Cardiac muscle cell (in vitro differentiated cells and primary cell): ENCODE measurements at regions not wholly inside any gene's neighbourhood (a gene's known extent, or its start where the extent isn't known, plus 50 kb on each side); places are given as distances from the start of the nearest gene placed in this dataset.
"Not testable (repeated sequence)": the region's sequence is repeated elsewhere in the genome, so short reads cannot be mapped to it uniquely, and the experiment has no call there.

Experiments used
- DNase-seq, 2 donors: peaks; one replicate each; pipeline versions ENCODE4 v3.0.0 to v3.0.0-alpha.2; 2010 to 2017; ENCODE audit warnings: low read depth in 1 of 2, low spot score in 1 of 2
- H3K27ac ChIP-seq: fragments of 200-600 bp; sonication (generic); 2 replicates; pipeline ENCODE4 v1.5.1; 2016
- H3K27me3 ChIP-seq: fragments of 200-600 bp; sonication (generic); 2 replicates; pipeline ENCODE4 v1.6.0; 2016; ENCODE audit warnings: control low read depth
- H3K36me3 ChIP-seq: fragments of 200-600 bp; sonication (generic); 2 replicates; pipeline ENCODE4 v1.5.1; 2016; ENCODE audit warnings: control low read depth
- H3K4me1 ChIP-seq: fragments of 200-600 bp; sonication (generic); 2 replicates; pipeline ENCODE4 v1.8.1; 2017; ENCODE audit warnings: low read depth, mild to moderate bottlenecking, mixed run types
- H3K4me3 ChIP-seq: fragments of 200-600 bp; sonication (generic); 2 replicates; pipeline ENCODE4 v1.5.1; 2016; ENCODE audit warnings: mild to moderate bottlenecking
- H3K9me3 ChIP-seq: fragments of 200-600 bp; sonication (generic); 2 replicates; pipeline ENCODE4 v1.5.1; 2017; ENCODE audit warnings: low read depth, mild to moderate bottlenecking, control low read depth
- CTCF ChIP-seq: IDR thresholded peaks from 2 replicates; pipeline ENCODE4 v1.5.1; 2012; ENCODE audit warnings: low read depth, mild to moderate bottlenecking, low read length

DNA sequence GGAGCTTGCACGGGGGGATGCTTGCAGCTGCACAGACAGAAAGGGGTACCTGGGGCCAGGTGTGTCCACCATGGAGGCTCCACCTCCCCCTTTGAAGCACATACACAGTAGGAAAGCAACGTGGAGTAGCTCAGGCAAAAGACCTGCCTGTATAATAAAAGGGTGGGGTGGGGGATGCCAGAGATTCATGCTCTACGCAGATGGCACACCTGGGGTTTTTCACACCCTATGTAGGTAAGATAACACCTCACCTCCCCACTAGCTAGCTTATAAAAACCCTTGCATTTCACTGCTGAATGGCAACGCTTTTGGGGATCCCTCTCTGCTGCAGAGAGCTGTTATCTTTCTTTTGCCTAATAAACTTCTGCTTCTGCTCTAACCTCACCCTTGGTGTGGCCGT lies 317.3 kb downstream of the KLF13 start:
- not testable (repeated sequence) for H3K9me3 ChIP-seq, H3K4me3 ChIP-seq, DNase-seq, H3K27me3 ChIP-seq, H3K36me3 ChIP-seq, H3K4me1 ChIP-seq, H3K27ac ChIP-seq

DNA sequence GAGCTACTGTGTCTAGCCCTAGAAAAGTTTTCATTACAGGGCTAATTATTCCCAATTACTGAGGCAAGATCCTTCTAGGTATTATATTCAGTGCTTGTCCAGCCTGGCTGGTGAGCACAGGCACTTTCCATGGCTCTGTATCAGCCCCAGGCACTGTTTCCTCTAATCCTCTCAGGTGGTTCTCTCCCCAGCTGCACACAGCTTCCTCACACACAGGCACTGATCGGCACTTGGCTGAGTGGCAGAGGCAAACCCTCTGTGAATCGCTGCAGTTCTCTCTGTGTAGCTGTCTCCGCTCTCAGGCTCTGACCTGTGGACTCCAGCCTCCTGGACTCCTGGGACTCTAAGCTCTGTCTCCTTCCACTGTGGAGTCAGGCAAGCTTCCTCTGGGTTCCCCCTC lies 318.1 kb downstream of the KLF13 start:
- H3K36me3 ChIP-seq, H3K27ac ChIP-seq, H3K4me3 ChIP-seq, H3K27me3 ChIP-seq, H3K9me3 ChIP-seq, DNase-seq, H3K4me1 ChIP-seq: not testable (repeated sequence)

DNA sequence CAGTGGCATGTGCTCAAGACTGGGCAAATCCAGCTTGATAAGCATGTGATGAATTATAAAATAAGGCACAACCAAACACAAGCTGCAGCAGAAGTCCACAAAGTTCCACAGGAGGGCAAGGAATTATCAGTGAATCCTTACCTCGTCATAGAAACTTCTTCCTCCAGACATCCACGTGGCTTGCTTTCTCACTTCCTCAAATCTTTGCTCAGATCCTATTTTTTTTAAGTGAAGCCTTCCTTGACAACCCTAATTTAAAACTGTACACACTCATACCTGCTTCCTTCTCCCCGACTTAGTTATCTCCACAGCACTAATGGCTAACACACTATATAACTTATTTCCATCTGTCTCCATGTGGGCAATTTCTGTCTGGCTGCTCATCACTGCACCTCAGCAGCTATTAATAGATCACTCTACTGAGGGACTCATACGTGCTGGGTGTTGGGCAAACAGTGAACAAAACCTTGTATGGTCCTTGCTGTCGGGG lies 320.7 kb downstream of the KLF13 start:
- H3K9me3 ChIP-seq, H3K4me1 ChIP-seq, H3K36me3 ChIP-seq, H3K27ac ChIP-seq, DNase-seq, H3K27me3 ChIP-seq, H3K4me3 ChIP-seq: not testable (repeated sequence)

- not testable (repeated sequence) for H3K4me3 ChIP-seq, H3K27ac ChIP-seq, H3K9me3 ChIP-seq, DNase-seq, H3K4me1 ChIP-seq, H3K36me3 ChIP-seq, H3K27me3 ChIP-seq
Observed at GRCh38 chr15:31649634-31650033, 323.0 kb downstream of the KLF13 start.

DNA sequence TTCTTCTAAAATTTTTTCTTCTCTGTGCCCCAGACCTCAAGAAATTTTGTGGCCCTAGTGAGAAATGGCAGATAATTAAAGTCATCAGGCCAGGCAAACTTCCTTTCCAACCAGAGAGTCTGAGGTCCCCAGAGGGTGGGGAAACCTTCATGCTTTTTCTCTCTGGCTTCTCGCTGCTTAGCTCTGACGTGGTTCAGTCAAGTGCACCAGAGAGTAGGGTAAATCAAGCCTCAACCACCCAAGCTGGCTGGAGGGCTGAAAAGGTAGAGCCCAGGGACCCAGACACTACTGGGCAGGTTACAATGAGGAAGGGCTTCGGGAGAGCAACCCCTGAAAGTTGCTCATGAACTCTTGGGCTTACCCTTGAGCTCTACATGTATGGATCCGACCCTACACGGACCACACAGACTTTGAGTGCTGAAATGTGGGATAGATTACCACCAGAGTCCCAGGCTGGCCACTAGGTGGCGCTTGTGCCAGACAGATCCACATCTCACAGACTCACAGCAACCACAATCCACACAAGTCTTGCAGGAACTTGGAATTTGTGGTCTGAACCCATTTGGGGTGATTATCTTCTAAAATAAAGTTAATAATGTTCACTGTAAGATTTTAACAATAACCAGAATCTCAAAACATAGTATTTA lies 323.5 kb downstream of the KLF13 start:
- H3K36me3 ChIP-seq, H3K27ac ChIP-seq, H3K9me3 ChIP-seq, H3K4me1 ChIP-seq, DNase-seq, H3K27me3 ChIP-seq, H3K4me3 ChIP-seq: not testable (repeated sequence)
- TF ChIP-seq CTCF: peak; percentile 15

GRCh38 chr15:31656915-31657314 lies 330.3 kb downstream of the KLF13 start:
- not testable (repeated sequence) for H3K27me3 ChIP-seq, H3K4me3 ChIP-seq, H3K9me3 ChIP-seq, H3K27ac ChIP-seq, H3K36me3 ChIP-seq, DNase-seq, H3K4me1 ChIP-seq

DNA sequence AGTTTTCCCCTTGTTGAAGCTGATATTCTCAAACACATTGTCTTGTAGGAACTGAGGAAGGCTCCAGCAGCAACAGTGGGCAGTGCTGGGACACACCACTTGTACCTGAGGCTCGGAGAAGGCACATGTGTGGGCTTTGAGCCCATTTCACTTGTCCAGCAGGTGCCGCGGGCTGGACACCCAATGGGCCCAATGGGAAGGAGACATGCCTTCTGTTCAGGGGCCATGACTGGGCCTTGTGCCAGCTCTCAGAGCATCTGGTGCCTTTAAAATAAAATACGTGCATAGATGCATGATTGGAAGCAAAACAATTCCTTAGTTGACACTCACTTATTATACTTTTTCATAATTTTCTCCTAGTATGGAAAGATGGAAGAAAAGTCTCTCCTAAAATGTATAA lies 334.2 kb downstream of the KLF13 start:
- H3K36me3 ChIP-seq: no peaks in the 10 kb centered on the region
- H3K4me1 ChIP-seq: no peaks in the 10 kb centered on the region
- no peaks in the 10 kb centered on the region for H3K9me3 ChIP-seq
- H3K27me3 ChIP-seq: no peaks in the 10 kb centered on the region
- no peak overlapping the region for H3K27ac ChIP-seq
- TF ChIP-seq CTCF: no peak
- no peak for DNase-seq
- no peak overlapping the region for H3K4me3 ChIP-seq

DNA sequence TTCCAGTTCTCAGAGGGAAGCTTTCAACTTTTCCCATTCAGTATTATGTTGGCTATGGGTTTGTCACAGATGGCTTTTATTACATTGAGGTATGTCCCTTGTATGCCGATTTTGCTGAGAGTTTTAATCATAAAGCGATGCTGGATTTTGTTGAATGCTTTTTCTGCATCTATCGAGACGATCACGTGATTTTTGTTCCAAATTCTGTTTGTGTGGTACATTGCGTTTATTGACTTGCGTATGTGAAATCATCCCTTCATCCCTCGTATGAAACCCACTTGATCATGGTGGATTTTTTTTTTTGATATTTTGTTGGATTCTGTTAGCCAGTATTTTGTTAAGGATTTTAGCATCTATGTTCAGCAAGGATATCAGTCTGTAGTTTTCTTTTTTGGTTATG lies 339.1 kb downstream of the KLF13 start:
- not testable (repeated sequence) for H3K36me3 ChIP-seq, H3K4me3 ChIP-seq, H3K9me3 ChIP-seq

GRCh38 chr15:31669158-31669908 lies 342.7 kb downstream of the KLF13 start:
- not testable (repeated sequence) for DNase-seq, H3K27ac ChIP-seq, H3K27me3 ChIP-seq, H3K4me3 ChIP-seq, H3K36me3 ChIP-seq, H3K4me1 ChIP-seq, H3K9me3 ChIP-seq

More for the DNA sequence above, 339.1 kb downstream of the KLF13 start:
- not testable (repeated sequence) for H3K27me3 ChIP-seq, H3K27ac ChIP-seq, H3K4me1 ChIP-seq, DNase-seq

GRCh38 chr15:31673263-31673662 lies 346.6 kb downstream of the KLF13 start:
- H3K36me3 ChIP-seq, H3K4me1 ChIP-seq, H3K4me3 ChIP-seq, DNase-seq, H3K27ac ChIP-seq, H3K9me3 ChIP-seq, H3K27me3 ChIP-seq: not testable (repeated sequence)

DNA sequence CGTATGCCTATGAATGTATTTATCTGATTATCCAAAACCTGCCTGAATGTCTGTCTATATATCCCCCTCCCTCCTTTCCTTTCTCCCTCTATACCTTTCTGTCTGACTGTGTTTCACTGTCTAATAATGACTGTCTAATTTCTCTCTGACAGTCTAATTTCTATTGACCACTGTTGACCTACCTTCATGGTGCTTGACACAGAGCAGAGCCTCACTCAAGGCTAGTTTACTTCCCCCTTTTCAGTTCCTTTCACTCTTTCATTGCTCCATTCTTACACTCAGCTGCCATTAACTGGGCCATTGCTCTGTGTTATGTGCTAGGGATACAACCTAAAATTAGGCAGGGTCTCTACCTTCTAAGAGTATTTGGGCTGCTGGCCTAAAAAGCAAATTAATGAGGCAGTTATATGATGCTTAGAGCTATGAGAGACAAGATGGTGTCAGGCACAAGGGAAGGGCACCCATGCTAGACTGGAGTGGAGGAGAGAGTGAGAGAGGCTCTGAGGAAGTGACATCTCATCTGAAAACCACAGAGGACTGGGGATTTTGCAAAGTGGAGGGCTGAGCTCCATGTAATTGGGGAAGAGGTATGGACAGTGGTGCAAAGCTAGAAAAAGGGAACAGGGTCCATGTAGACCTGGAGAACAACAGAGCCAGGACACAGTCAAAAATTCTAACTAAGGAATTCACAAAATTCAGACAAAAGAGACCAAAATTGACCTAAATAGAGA lies 348.6 kb upstream of the CHRNA7 start:
- not testable (repeated sequence) for H3K36me3 ChIP-seq, H3K4me3 ChIP-seq, H3K27ac ChIP-seq, H3K4me1 ChIP-seq, H3K27me3 ChIP-seq, H3K9me3 ChIP-seq, DNase-seq

GRCh38 chr15:31687088-31687487 lies 343.2 kb upstream of the CHRNA7 start:
- not testable (repeated sequence) for H3K4me3 ChIP-seq, H3K9me3 ChIP-seq, H3K4me1 ChIP-seq, H3K27me3 ChIP-seq, H3K36me3 ChIP-seq, DNase-seq, H3K27ac ChIP-seq
